SK-MEL-5 (cell line): ENCODE measurements at regions not wholly inside any gene's neighbourhood (a gene's known extent, or its start where the extent isn't known, plus 50 kb on each side); places are given as distances from the start of the nearest gene placed in this dataset.

Source experiments
- DNase-seq: peaks from one replicate; pipeline ENCODE4 v3.0.0-alpha.2; 2016; ENCODE audit warnings: low read depth, low spot score
- in situ Hi-C: cut with HindIII; loops from 2 replicates; pipeline ENCODE4 v1.10.0; 2016; ENCODE audit warnings: low sequenced_read_pairs, high pct_unique_total_duplicates, low pct_unique_long_range_greater_than_20kb

- in situ Hi-C loops: no loop called here
- DNase-seq: no peak
Observed at GRCh38 chr20:7702141-7702540, 238.1 kb downstream of the HAO1 start.

GRCh38 chr20:7703551-7703961 is 236.7 kb downstream of the HAO1 start:
- in situ Hi-C loops: no loop called here
- DNase-seq: no peak

GRCh38 chr20:7703996-7704395 is 236.3 kb downstream of the HAO1 start:
- DNase-seq: no peak
- in situ Hi-C loops: no loop called here

- in situ Hi-C loops: no loop called here
- DNase-seq: no peak
Observed at GRCh38 chr20:7708112-7708511, 232.1 kb downstream of the HAO1 start.

GRCh38 chr20:7708782-7709181 is 231.5 kb downstream of the HAO1 start:
- in situ Hi-C loops: no loop called here

GRCh38 chr20:7710440-7710839 is 229.8 kb downstream of the HAO1 start:
- in situ Hi-C loops: no loop called here
- no peak for DNase-seq

More at GRCh38 chr20:7708782-7709181, 231.5 kb downstream of the HAO1 start:
- DNase-seq: no peak

- DNase-seq: no peak
- in situ Hi-C loops: no loop called here
Observed at GRCh38 chr20:7712661-7713060, 227.6 kb downstream of the HAO1 start.

- in situ Hi-C loops: no loop called here
- DNase-seq: no peak
Observed at GRCh38 chr20:7714549-7714948, 225.7 kb downstream of the HAO1 start.

- in situ Hi-C loops: no loop called here
- DNase-seq: no peak
Observed at GRCh38 chr20:7716286-7716972, 223.8 kb downstream of the HAO1 start.

GRCh38 chr20:7722564-7722963 is 217.7 kb downstream of the HAO1 start:
- DNase-seq: no peak
- in situ Hi-C loops: no loop called here

GRCh38 chr20:7723284-7723683 is 217.0 kb downstream of the HAO1 start:
- no peak for DNase-seq
- in situ Hi-C loops: no loop called here

- in situ Hi-C loops: no loop called here
- DNase-seq: no peak
Observed at GRCh38 chr20:7728338-7728737, 211.9 kb downstream of the HAO1 start.

- no peak for DNase-seq
- in situ Hi-C loops: no loop called here
Observed at GRCh38 chr20:7734216-7734615, 206.0 kb downstream of the HAO1 start.

- no peak for DNase-seq
- in situ Hi-C loops: no loop called here
Observed at GRCh38 chr20:7736336-7736735, 203.9 kb downstream of the HAO1 start.

- no peak for DNase-seq
- in situ Hi-C loops: no loop called here
Observed at GRCh38 chr20:7741866-7742265, 198.4 kb downstream of the HAO1 start.

- DNase-seq: no peak
- in situ Hi-C loops: no loop called here
Observed at GRCh38 chr20:7742479-7742878, 197.8 kb downstream of the HAO1 start.

GRCh38 chr20:7744411-7744810 is 195.8 kb downstream of the HAO1 start:
- in situ Hi-C loops: no loop called here

GRCh38 chr20:7748624-7749023 is 191.6 kb downstream of the HAO1 start:
- DNase-seq: no peak
- in situ Hi-C loops: no loop called here

More at GRCh38 chr20:7744411-7744810, 195.8 kb downstream of the HAO1 start:
- DNase-seq: no peak

GRCh38 chr20:7754102-7754501 is 186.2 kb downstream of the HAO1 start:
- in situ Hi-C loops: no loop called here
- no peak for DNase-seq

GRCh38 chr20:7758406-7758805 is 181.9 kb downstream of the HAO1 start:
- DNase-seq: no peak

More at GRCh38 chr20:7758406-7758805, 181.9 kb downstream of the HAO1 start:
- in situ Hi-C loops: no loop called here
